GM23338 (cell line): ENCODE measurements at regions not wholly inside any gene's neighbourhood (a gene's known extent, or its start where the extent isn't known, plus 50 kb on each side); places are given as distances from the start of the nearest gene placed in this dataset.

ENCODE experiments used
- ATAC-seq: fragments of 200-7000 bp; cut with Tn5 transposase; 3 replicates; pipeline ENCODE4 v1.9.1; 2020
- DNase-seq: peaks from one replicate; pipeline ENCODE4 v3.0.0-alpha.2; 2015; ENCODE audit warnings: low spot score
- H2AFZ ChIP-seq: fragments of 200-600 bp; sonication (generic); 2 replicates; pipeline ENCODE4 v1.8.0; 2016; ENCODE audit warnings: antibody characterized with exemption, mild to moderate bottlenecking, moderate library complexity
- H3F3A ChIP-seq: fragments of 200-600 bp; sonication (generic); replicated peaks from 2 replicates; pipeline ENCODE4 v1.8.0; 2017; ENCODE audit warnings: antibody characterized with exemption, mixed run types, low read depth
- H3K27ac ChIP-seq: fragments of 200-600 bp; sonication (generic); 2 replicates; pipeline ENCODE4 v1.6.1; 2016; ENCODE audit warnings: low read depth
- H3K27me3 ChIP-seq: fragments of 200-600 bp; sonication (generic); 2 replicates; pipeline ENCODE4 v1.8.0; 2016; ENCODE audit warnings: mild to moderate bottlenecking, mixed run types, moderate library complexity; ENCODE audit not compliant: insufficient read depth
- H3K36me3 ChIP-seq: fragments of 200-600 bp; sonication (generic); 2 replicates; pipeline ENCODE4 v1.8.0; 2016; ENCODE audit warnings: mild to moderate bottlenecking; ENCODE audit not compliant: insufficient read depth
- H3K4me1 ChIP-seq: fragments of 200-600 bp; sonication (generic); 2 replicates; pipeline ENCODE4 v1.8.0; 2016; ENCODE audit warnings: mild to moderate bottlenecking, moderate library complexity; ENCODE audit not compliant: insufficient read depth
- H3K4me2 ChIP-seq: fragments of 200-600 bp; sonication (generic); 2 replicates; pipeline ENCODE4 v1.7.1; 2017; ENCODE audit warnings: mixed run types
- H3K4me3 ChIP-seq: fragments of 200-600 bp; sonication (generic); 2 replicates; pipeline ENCODE4 v1.6.1; 2016; ENCODE audit warnings: mixed run types
- H3K79me2 ChIP-seq: fragments of 200-600 bp; sonication (generic); replicated peaks from 2 replicates; pipeline ENCODE4 v1.8.0; 2017; ENCODE audit warnings: mild to moderate bottlenecking; ENCODE audit not compliant: insufficient read depth
- H3K9me2 ChIP-seq: fragments of 200-600 bp; sonication (generic); 2 replicates; pipeline ENCODE4 v1.8.0; 2017; ENCODE audit not compliant: insufficient read depth
- H4K20me1 ChIP-seq: fragments of 200-600 bp; sonication (generic); replicated peaks from 2 replicates; pipeline ENCODE4 v1.8.0; 2017; ENCODE audit warnings: mild to moderate bottlenecking; ENCODE audit not compliant: insufficient read depth
- H3K27ac Mint-ChIP-seq: 2 replicates; pipeline ENCODE4 v1.8.0; 2020; ENCODE audit warnings: inconsistent platforms, mild to moderate bottlenecking, moderate library complexity, mixed read lengths
- H3K27me3 Mint-ChIP-seq: 3 replicates; pipeline ENCODE4 v1.8.0; 2022; ENCODE audit warnings: low read depth, mild to moderate bottlenecking, moderate library complexity, mixed read lengths, inconsistent platforms; ENCODE audit not compliant: insufficient read depth, poor library complexity
- H3K36me3 Mint-ChIP-seq: 3 replicates; pipeline ENCODE4 v1.8.0; 2021; ENCODE audit warnings: low read depth, mild to moderate bottlenecking, inconsistent platforms, moderate library complexity, mixed read lengths
- H3K4me1 Mint-ChIP-seq: 3 replicates; pipeline ENCODE4 v1.8.0; 2020; ENCODE audit warnings: mild to moderate bottlenecking, inconsistent platforms, mixed read lengths
- H3K4me3 Mint-ChIP-seq: 3 replicates; pipeline ENCODE4 v1.8.0; 2021; ENCODE audit warnings: moderate library complexity, mild to moderate bottlenecking, inconsistent platforms, mixed read lengths
- H3K9me3 Mint-ChIP-seq: 3 replicates; pipeline ENCODE4 v1.8.0; 2020; ENCODE audit warnings: moderate library complexity, mild to moderate bottlenecking, inconsistent platforms, mixed read lengths
- CREB1 ChIP-seq: fragments of 250-450 bp; sonication (Bioruptor Pico); IDR thresholded peaks from 2 replicates; pipeline ENCODE4 v1.5.0; 2020; ENCODE audit warnings: low read depth, mild to moderate bottlenecking, moderate library complexity
- EZH2 ChIP-seq: fragments of 200-600 bp; sonication (generic); IDR thresholded peaks from one replicate; pipeline ENCODE4 v1.8.0; 2017; ENCODE audit warnings: antibody characterized with exemption, mild to moderate bottlenecking, low read depth; ENCODE audit not compliant: unreplicated experiment
- EZH2phosphoT487 ChIP-seq: fragments of 200-600 bp; sonication (generic); IDR thresholded peaks from one replicate; pipeline ENCODE4 v1.8.1; 2018; ENCODE audit warnings: antibody characterized with exemption; ENCODE audit not compliant: unreplicated experiment
- JUNB ChIP-seq: IDR thresholded peaks from one replicate; pipeline ENCODE4 v1.6.1; 2016; ENCODE audit warnings: antibody characterized with exemption; ENCODE audit not compliant: unreplicated experiment
- NANOG ChIP-seq: IDR thresholded peaks from 2 replicates; pipeline ENCODE4 v1.6.1; 2016; ENCODE audit warnings: antibody characterized with exemption, borderline replicate concordance
- POLR2AphosphoS5 ChIP-seq: IDR thresholded peaks from 2 replicates; pipeline ENCODE4 v1.6.1; 2016; ENCODE audit warnings: antibody characterized with exemption, low read depth
- STAT1 ChIP-seq: IDR thresholded peaks from one replicate; pipeline ENCODE4 v1.6.1; 2016; ENCODE audit warnings: antibody characterized with exemption; ENCODE audit not compliant: unreplicated experiment
- ZNF114 ChIP-seq: fragments of 250-450 bp; sonication (Bioruptor Pico); IDR thresholded peaks from 2 replicates; pipeline ENCODE4 v1.5.0; 2020; ENCODE audit warnings: mild to moderate bottlenecking, moderate library complexity
- ZNF331 ChIP-seq: fragments of 250-450 bp; sonication (Bioruptor Pico); IDR thresholded peaks from 2 replicates; pipeline ENCODE4 v1.5.0; 2020; ENCODE audit warnings: low read depth, mild to moderate bottlenecking, moderate library complexity
- TF ChIP-seq, protein P1 (sequence below): IDR thresholded peaks from 2 replicates; pipeline ENCODE4 v1.6.1; 2016; ENCODE audit warnings: antibody characterized with exemption
- TF ChIP-seq, protein P2 (sequence below): IDR thresholded peaks from one replicate; pipeline ENCODE4 v1.6.1; 2018; ENCODE audit warnings: antibody characterized with exemption; ENCODE audit not compliant: unreplicated experiment
- TF ChIP-seq, protein P3 (sequence below): fragments of 250-450 bp; sonication (Bioruptor Pico); IDR thresholded peaks from 2 replicates; pipeline ENCODE4 v1.5.0; 2020; ENCODE audit warnings: mild to moderate bottlenecking, moderate library complexity
- TF ChIP-seq, protein P4 (sequence below), 2 experiments: fragments of 200-600 bp in 1 of 2; sonication (generic) in 1 of 2; conservative IDR thresholded peaks; 2 replicates each; pipeline versions ENCODE4 v1.5.1 to v1.6.1; 2016 to 2017; ENCODE audit warnings: antibody characterized with exemption in 2 of 2, low read depth in 2 of 2, mild to moderate bottlenecking in 2 of 2, moderate library complexity in 1 of 2

DNA sequence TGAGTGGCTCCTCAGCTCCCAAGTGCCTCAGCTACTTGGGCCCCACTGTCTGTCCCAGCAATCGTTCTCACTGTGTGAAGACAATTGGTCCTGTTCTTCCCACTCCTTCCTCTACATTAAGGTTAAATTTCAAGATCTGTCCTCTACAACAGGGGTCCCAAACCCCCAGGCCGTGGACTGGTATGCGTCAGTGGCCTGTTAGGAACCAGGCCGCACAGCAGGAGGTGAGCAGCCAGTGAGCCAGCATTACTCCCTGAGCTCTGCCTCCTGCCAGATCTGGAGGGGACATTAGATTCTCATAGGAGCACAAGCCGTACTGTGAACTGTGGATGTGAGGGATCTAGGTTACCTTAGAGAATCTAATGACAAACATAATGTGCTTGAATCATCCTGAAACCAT, 376.9 kb upstream of the FZD8 start:
- Mint-ChIP-seq H3K4me3 (no peak overlapping the region), H3K4me1 (peaks cover 4% of the 10 kb centered on the region), H3K27ac (no peak overlapping the region), H3K36me3 (no peaks in the 10 kb centered on the region), H3K27me3 (no peaks in the 10 kb centered on the region), H3K9me3 (no peaks in the 10 kb centered on the region)
- no peaks in the 10 kb centered on the region for H3K36me3 ChIP-seq
- no peaks in the 10 kb centered on the region for H3K79me2 ChIP-seq
- H3K27ac ChIP-seq = no peak overlapping the region
- no peak for TF ChIP-seq NANOG
- TF ChIP-seq ZNF331 (CRISPR knock-in tag) = no peak
- TF ChIP-seq ZNF114 = no peak
- no peak for TF ChIP-seq STAT1
- TF ChIP-seq, protein P1, sequence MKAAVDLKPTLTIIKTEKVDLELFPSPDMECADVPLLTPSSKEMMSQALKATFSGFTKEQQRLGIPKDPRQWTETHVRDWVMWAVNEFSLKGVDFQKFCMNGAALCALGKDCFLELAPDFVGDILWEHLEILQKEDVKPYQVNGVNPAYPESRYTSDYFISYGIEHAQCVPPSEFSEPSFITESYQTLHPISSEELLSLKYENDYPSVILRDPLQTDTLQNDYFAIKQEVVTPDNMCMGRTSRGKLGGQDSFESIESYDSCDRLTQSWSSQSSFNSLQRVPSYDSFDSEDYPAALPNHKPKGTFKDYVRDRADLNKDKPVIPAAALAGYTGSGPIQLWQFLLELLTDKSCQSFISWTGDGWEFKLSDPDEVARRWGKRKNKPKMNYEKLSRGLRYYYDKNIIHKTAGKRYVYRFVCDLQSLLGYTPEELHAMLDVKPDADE = no peak
- TF ChIP-seq, protein P2, sequence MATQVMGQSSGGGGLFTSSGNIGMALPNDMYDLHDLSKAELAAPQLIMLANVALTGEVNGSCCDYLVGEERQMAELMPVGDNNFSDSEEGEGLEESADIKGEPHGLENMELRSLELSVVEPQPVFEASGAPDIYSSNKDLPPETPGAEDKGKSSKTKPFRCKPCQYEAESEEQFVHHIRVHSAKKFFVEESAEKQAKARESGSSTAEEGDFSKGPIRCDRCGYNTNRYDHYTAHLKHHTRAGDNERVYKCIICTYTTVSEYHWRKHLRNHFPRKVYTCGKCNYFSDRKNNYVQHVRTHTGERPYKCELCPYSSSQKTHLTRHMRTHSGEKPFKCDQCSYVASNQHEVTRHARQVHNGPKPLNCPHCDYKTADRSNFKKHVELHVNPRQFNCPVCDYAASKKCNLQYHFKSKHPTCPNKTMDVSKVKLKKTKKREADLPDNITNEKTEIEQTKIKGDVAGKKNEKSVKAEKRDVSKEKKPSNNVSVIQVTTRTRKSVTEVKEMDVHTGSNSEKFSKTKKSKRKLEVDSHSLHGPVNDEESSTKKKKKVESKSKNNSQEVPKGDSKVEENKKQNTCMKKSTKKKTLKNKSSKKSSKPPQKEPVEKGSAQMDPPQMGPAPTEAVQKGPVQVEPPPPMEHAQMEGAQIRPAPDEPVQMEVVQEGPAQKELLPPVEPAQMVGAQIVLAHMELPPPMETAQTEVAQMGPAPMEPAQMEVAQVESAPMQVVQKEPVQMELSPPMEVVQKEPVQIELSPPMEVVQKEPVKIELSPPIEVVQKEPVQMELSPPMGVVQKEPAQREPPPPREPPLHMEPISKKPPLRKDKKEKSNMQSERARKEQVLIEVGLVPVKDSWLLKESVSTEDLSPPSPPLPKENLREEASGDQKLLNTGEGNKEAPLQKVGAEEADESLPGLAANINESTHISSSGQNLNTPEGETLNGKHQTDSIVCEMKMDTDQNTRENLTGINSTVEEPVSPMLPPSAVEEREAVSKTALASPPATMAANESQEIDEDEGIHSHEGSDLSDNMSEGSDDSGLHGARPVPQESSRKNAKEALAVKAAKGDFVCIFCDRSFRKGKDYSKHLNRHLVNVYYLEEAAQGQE = no peak
- TF ChIP-seq JUNB = no peak
- TF ChIP-seq, protein P3, sequence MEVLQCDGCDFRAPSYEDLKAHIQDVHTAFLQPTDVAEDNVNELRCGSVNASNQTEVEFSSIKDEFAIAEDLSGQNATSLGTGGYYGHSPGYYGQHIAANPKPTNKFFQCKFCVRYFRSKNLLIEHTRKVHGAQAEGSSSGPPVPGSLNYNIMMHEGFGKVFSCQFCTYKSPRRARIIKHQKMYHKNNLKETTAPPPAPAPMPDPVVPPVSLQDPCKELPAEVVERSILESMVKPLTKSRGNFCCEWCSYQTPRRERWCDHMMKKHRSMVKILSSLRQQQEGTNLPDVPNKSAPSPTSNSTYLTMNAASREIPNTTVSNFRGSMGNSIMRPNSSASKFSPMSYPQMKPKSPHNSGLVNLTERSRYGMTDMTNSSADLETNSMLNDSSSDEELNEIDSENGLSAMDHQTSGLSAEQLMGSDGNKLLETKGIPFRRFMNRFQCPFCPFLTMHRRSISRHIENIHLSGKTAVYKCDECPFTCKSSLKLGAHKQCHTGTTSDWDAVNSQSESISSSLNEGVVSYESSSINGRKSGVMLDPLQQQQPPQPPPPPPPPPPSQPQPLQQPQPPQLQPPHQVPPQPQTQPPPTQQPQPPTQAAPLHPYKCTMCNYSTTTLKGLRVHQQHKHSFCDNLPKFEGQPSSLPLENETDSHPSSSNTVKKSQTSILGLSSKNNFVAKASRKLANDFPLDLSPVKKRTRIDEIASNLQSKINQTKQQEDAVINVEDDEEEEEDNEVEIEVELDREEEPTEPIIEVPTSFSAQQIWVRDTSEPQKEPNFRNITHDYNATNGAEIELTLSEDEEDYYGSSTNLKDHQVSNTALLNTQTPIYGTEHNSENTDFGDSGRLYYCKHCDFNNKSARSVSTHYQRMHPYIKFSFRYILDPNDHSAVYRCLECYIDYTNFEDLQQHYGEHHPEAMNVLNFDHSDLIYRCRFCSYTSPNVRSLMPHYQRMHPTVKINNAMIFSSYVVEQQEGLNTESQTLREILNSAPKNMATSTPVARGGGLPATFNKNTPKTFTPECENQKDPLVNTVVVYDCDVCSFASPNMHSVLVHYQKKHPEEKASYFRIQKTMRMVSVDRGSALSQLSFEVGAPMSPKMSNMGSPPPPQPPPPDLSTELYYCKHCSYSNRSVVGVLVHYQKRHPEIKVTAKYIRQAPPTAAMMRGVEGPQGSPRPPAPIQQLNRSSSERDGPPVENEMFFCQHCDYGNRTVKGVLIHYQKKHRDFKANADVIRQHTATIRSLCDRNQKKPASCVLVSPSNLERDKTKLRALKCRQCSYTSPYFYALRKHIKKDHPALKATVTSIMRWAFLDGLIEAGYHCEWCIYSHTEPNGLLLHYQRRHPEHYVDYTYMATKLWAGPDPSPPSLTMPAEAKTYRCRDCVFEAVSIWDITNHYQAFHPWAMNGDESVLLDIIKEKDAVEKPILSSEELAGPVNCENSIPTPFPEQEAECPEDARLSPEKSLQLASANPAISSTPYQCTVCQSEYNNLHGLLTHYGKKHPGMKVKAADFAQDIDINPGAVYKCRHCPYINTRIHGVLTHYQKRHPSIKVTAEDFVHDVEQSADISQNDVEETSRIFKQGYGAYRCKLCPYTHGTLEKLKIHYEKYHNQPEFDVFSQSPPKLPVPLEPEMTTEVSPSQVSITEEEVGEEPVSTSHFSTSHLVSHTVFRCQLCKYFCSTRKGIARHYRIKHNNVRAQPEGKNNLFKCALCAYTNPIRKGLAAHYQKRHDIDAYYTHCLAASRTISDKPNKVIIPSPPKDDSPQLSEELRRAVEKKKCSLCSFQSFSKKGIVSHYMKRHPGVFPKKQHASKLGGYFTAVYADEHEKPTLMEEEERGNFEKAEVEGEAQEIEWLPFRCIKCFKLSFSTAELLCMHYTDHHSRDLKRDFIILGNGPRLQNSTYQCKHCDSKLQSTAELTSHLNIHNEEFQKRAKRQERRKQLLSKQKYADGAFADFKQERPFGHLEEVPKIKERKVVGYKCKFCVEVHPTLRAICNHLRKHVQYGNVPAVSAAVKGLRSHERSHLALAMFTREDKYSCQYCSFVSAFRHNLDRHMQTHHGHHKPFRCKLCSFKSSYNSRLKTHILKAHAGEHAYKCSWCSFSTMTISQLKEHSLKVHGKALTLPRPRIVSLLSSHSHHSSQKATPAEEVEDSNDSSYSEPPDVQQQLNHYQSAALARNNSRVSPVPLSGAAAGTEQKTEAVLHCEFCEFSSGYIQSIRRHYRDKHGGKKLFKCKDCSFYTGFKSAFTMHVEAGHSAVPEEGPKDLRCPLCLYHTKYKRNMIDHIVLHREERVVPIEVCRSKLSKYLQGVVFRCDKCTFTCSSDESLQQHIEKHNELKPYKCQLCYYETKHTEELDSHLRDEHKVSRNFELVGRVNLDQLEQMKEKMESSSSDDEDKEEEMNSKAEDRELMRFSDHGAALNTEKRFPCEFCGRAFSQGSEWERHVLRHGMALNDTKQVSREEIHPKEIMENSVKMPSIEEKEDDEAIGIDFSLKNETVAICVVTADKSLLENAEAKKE = no peak
- TF ChIP-seq EZH2phosphoT487 = no peak
- TF ChIP-seq, protein P4, sequence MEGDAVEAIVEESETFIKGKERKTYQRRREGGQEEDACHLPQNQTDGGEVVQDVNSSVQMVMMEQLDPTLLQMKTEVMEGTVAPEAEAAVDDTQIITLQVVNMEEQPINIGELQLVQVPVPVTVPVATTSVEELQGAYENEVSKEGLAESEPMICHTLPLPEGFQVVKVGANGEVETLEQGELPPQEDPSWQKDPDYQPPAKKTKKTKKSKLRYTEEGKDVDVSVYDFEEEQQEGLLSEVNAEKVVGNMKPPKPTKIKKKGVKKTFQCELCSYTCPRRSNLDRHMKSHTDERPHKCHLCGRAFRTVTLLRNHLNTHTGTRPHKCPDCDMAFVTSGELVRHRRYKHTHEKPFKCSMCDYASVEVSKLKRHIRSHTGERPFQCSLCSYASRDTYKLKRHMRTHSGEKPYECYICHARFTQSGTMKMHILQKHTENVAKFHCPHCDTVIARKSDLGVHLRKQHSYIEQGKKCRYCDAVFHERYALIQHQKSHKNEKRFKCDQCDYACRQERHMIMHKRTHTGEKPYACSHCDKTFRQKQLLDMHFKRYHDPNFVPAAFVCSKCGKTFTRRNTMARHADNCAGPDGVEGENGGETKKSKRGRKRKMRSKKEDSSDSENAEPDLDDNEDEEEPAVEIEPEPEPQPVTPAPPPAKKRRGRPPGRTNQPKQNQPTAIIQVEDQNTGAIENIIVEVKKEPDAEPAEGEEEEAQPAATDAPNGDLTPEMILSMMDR (conservative IDR thresholded peaks at IDR 0.05; ENCODE audit: low read depth in 2 of 2) = no peak
- no peak for TF ChIP-seq EZH2
- no peak for TF ChIP-seq CREB1 (CRISPR knock-in tag)
- no peak for TF ChIP-seq POLR2AphosphoS5
- H3F3A ChIP-seq = no peaks in the 10 kb centered on the region
- DNase-seq (peak; percentile 11), ATAC-seq (peak; percentile 32; the same call in 1 of the 3 replicates)
- H3K27me3 ChIP-seq = no peaks in the 10 kb centered on the region
- no peaks in the 10 kb centered on the region for H3K9me2 ChIP-seq
- H2AFZ ChIP-seq = no peak overlapping the region
- H4K20me1 ChIP-seq = no peaks in the 10 kb centered on the region
- H3K4me2 ChIP-seq = no peak overlapping the region
- H3K4me1 ChIP-seq = peaks cover 4% of the 10 kb centered on the region; the same call in 1 of the 2 replicates
- no peak overlapping the region for H3K4me3 ChIP-seq
